ENCODE measurements at regions not wholly inside any gene's neighbourhood (a gene's known extent, or its start where the extent isn't known, plus 50 kb on each side); places are given as distances from the start of the nearest gene placed in this dataset.

GRCh38 chr1:21361506-21361905 lies 71.2 kb upstream of the ECE1 start:
- H3K79me2 ChIP-seq (ENCODE audit: insufficient read depth, low read length), result no peaks in the 10 kb centered on the region
- peaks cover 5% of the 10 kb centered on the region for H3K4me1 ChIP-seq (ENCODE audit: insufficient read depth, low read length, poor library complexity, severe bottlenecking)
- H3K4me2 ChIP-seq (ENCODE audit: low read depth, low read length, poor library complexity, severe bottlenecking), result no peak overlapping the region
- H2AFZ ChIP-seq (ENCODE audit: low read length), result no peak overlapping the region
- no peaks in the 10 kb centered on the region for H4K20me1 ChIP-seq (ENCODE audit: insufficient read depth, low read length, poor library complexity, severe bottlenecking)
- no peaks in the 10 kb centered on the region for H3F3A ChIP-seq (ENCODE audit: low read depth)
- H3K9me3 ChIP-seq (ENCODE audit: insufficient read depth, low read depth, low read length), result no peaks in the 10 kb centered on the region
- no peak overlapping the region for H3K4me3 ChIP-seq (ENCODE audit: low read length, poor library complexity, severe bottlenecking)
- H3K36me3 ChIP-seq (ENCODE audit: insufficient read depth, low read length), result no peaks in the 10 kb centered on the region
- no peak overlapping the region for H3K9ac ChIP-seq (ENCODE audit: low read depth, low read length, poor library complexity, severe bottlenecking)
- H3K9me2 ChIP-seq (replicated peaks; ENCODE audit: low read depth, low read length), result no peaks in the 10 kb centered on the region
- H3K27me3 ChIP-seq (ENCODE audit: insufficient read depth, low read length, poor library complexity, severe bottlenecking), result no peaks in the 10 kb centered on the region
- TF ChIP-seq EZH2phosphoT487 (IDR thresholded peaks at IDR 0.05; ENCODE audit: borderline replicate concordance) (no peak), CTCF (conservative IDR thresholded peaks at IDR 0.05; ENCODE audit: low read length) (no peak)

DNA sequence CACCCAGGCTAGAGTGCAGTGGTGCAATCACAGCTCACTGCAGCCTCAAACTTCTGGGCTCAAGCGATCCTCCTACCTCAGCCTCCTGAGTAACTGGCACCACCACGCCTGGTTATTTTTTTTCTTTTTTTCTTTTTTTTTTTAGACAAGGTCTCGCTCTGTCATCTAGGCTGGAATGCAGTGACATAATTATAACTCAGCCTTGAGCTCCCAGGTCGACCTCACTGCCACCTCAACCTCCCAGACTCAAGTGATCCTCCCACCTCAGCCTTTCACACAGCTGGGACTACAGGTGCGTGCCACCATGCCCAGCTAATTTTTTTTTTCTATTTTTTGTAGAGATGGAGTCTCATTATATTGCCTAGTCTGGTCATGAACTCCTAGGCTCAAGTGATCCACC lies 66.9 kb upstream of the ECE1 start:
- no peaks in the 10 kb centered on the region for H3K9me2 ChIP-seq (replicated peaks; ENCODE audit: low read depth, low read length)
- no peaks in the 10 kb centered on the region for H4K20me1 ChIP-seq (ENCODE audit: insufficient read depth, low read length, poor library complexity, severe bottlenecking)
- H3K9me3 ChIP-seq (ENCODE audit: insufficient read depth, low read depth, low read length), result no peaks in the 10 kb centered on the region
- H3K9ac ChIP-seq (ENCODE audit: low read depth, low read length, poor library complexity, severe bottlenecking), result no peak overlapping the region
- H3K27me3 ChIP-seq (ENCODE audit: insufficient read depth, low read length, poor library complexity, severe bottlenecking), result no peaks in the 10 kb centered on the region
- no peak for TF ChIP-seq EZH2phosphoT487 (IDR thresholded peaks at IDR 0.05; ENCODE audit: borderline replicate concordance)
- no peak for TF ChIP-seq CTCF (conservative IDR thresholded peaks at IDR 0.05; ENCODE audit: low read length)
- H3K4me2 ChIP-seq (ENCODE audit: low read depth, low read length, poor library complexity, severe bottlenecking), result no peak overlapping the region
- H2AFZ ChIP-seq (ENCODE audit: low read length), result no peak overlapping the region
- H3K36me3 ChIP-seq (ENCODE audit: insufficient read depth, low read length), result no peaks in the 10 kb centered on the region
- no peaks in the 10 kb centered on the region for H3K4me1 ChIP-seq (ENCODE audit: insufficient read depth, low read length, poor library complexity, severe bottlenecking)
- H3K4me3 ChIP-seq (ENCODE audit: low read length, poor library complexity, severe bottlenecking), result no peak overlapping the region
- H3F3A ChIP-seq (ENCODE audit: low read depth), result no peaks in the 10 kb centered on the region
- H3K79me2 ChIP-seq (ENCODE audit: insufficient read depth, low read length), result no peaks in the 10 kb centered on the region

GRCh38 chr1:21355956-21356355 lies 65.7 kb upstream of the ECE1 start:
- Histone ChIP-seq H3K4me3 (ENCODE audit: low read length, poor library complexity, severe bottlenecking) (no peak overlapping the region), H3K79me2 (ENCODE audit: insufficient read depth, low read length) (no peaks in the 10 kb centered on the region), H3K9me2 (replicated peaks; ENCODE audit: low read depth, low read length) (no peaks in the 10 kb centered on the region), H3F3A (ENCODE audit: low read depth) (no peaks in the 10 kb centered on the region), H3K4me2 (ENCODE audit: low read depth, low read length, poor library complexity, severe bottlenecking) (no peak overlapping the region), H3K36me3 (ENCODE audit: insufficient read depth, low read length) (no peaks in the 10 kb centered on the region), H3K4me1 (ENCODE audit: insufficient read depth, low read length, poor library complexity, severe bottlenecking) (no peaks in the 10 kb centered on the region), H3K9ac (ENCODE audit: low read depth, low read length, poor library complexity, severe bottlenecking) (no peak overlapping the region), H4K20me1 (ENCODE audit: insufficient read depth, low read length, poor library complexity, severe bottlenecking) (no peaks in the 10 kb centered on the region), H3K9me3 (ENCODE audit: insufficient read depth, low read depth, low read length) (no peaks in the 10 kb centered on the region), H2AFZ (ENCODE audit: low read length) (no peak overlapping the region), H3K27me3 (ENCODE audit: insufficient read depth, low read length, poor library complexity, severe bottlenecking) (no peaks in the 10 kb centered on the region)
- TF ChIP-seq EZH2phosphoT487 (IDR thresholded peaks at IDR 0.05; ENCODE audit: borderline replicate concordance) (no peak), CTCF (conservative IDR thresholded peaks at IDR 0.05; ENCODE audit: low read length) (no peak)

Measured in Loucy (cell line).